ENCODE measurements at regions not wholly inside any gene's neighbourhood (a gene's known extent, or its start where the extent isn't known, plus 50 kb on each side); places are given as distances from the start of the nearest gene placed in this dataset.

- no peak for DNase-seq
Measured at GRCh38 chr2:158006961-158007719, 94.5 kb upstream of the UPP2 start.

- DNase-seq, result no peak
Measured at GRCh38 chr2:158004126-158004764, 97.4 kb upstream of the UPP2 start.

- DNase-seq, result no peak
Measured at GRCh38 chr2:158002079-158002478, 99.6 kb upstream of the UPP2 start.

- DNase-seq, result no peak
Measured at GRCh38 chr2:157996799-157997198, 104.9 kb upstream of the UPP2 start.

GRCh38 chr2:157995117-157995516 lies 106.6 kb upstream of the UPP2 start:
- DNase-seq, result no peak

- DNase-seq, result no peak
Measured at GRCh38 chr2:157991932-157992331, 109.7 kb upstream of the UPP2 start.

GRCh38 chr2:157990173-157990572 lies 111.5 kb upstream of the UPP2 start:
- no peak for DNase-seq

GRCh38 chr2:157989227-157989626 lies 112.4 kb upstream of the UPP2 start:
- DNase-seq, result no peak

GRCh38 chr2:157986761-157987160 lies 110.6 kb upstream of the ACVR1 start:
- DNase-seq, result no peak

GRCh38 chr2:157984866-157985265 lies 108.7 kb upstream of the ACVR1 start:
- no peak for DNase-seq

- no peak for DNase-seq
Measured at GRCh38 chr2:157980020-157980419, 103.9 kb upstream of the ACVR1 start.

- no peak for DNase-seq
Measured at GRCh38 chr2:157971702-157972101, 95.6 kb upstream of the ACVR1 start.

GRCh38 chr2:157967856-157968255 lies 91.7 kb upstream of the ACVR1 start:
- DNase-seq, result no peak

GRCh38 chr2:157959249-157959648 lies 83.1 kb upstream of the ACVR1 start:
- no peak for DNase-seq

GRCh38 chr2:157957596-157957995 lies 81.5 kb upstream of the ACVR1 start:
- DNase-seq, result no peak

GRCh38 chr2:157952558-157952957 lies 76.4 kb upstream of the ACVR1 start:
- DNase-seq, result no peak

- DNase-seq, result no peak
Measured at GRCh38 chr2:157948856-157949255, 72.7 kb upstream of the ACVR1 start.

GRCh38 chr2:157946919-157947557 lies 70.9 kb upstream of the ACVR1 start:
- no peak for DNase-seq

- no peak for DNase-seq
Measured at GRCh38 chr2:157940024-157940423, 63.9 kb upstream of the ACVR1 start.

- DNase-seq, result no peak
Measured at GRCh38 chr2:157938556-157938955, 62.4 kb upstream of the ACVR1 start.

GRCh38 chr2:157936406-157936805 lies 60.3 kb upstream of the ACVR1 start:
- DNase-seq, result no peak

GRCh38 chr2:157935378-157935906 lies 59.3 kb upstream of the ACVR1 start:
- DNase-seq, result no peak

- DNase-seq, result no peak
Measured at GRCh38 chr2:157934684-157935377, 58.7 kb upstream of the ACVR1 start.
